Left renal cortex interstitium (tissue), 4 donors: ENCODE measurements at regions not wholly inside any gene's neighbourhood (a gene's known extent, or its start where the extent isn't known, plus 50 kb on each side); places are given as distances from the start of the nearest gene placed in this dataset.

Source experiments
- DNase-seq, 4 donors: peaks; one replicate each; pipeline ENCODE4 v3.0.0-alpha.2; 2013; ENCODE audit warnings: low read depth in 4 of 4, low spot score in 2 of 4, missing footprints in 1 of 4

DNA sequence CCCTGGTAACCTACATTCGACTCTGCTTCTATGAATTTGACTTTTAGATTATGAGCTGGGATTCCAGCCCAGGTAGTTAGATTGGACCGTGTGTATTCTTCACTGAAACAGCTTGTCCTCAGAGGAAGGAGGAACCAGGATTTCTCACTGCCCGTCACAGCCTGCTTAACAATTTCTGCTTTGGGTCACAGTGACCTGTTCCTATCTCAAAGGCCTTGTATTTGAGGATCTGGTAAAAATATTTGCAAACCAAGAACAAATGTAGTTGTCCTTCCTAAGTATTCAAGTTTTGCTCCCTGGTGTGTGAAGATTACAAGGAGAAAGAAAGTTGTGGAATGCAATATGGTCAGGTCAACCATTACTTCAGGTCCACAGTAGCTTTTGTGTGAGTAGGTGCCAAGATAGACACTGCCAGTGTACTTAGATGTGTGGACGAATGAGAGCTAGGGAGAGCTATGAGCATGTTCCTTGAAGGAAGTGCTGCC, 55.1 kb downstream of the KIF4B start:
- DNase-seq: no peak

DNA sequence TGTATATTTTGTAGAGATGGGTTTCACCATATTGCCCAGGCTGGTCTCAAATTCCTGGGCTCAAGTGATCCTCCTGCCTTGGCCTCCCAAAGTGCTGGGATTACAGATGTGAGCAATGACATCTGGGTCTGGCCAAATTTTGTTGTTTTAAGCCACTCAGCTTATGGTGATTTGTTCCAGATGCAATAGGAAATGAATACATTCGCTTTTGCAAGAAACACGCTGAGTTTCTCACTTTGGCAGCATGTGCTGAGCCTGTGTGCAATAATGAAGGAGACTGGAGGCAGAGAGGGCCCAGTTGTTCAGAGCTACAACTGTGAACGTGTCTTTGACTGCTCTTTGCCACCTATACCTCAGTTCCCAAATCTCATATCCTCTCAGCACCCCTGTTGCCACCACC, 56.4 kb downstream of the KIF4B start:
- no peak for DNase-seq

DNA sequence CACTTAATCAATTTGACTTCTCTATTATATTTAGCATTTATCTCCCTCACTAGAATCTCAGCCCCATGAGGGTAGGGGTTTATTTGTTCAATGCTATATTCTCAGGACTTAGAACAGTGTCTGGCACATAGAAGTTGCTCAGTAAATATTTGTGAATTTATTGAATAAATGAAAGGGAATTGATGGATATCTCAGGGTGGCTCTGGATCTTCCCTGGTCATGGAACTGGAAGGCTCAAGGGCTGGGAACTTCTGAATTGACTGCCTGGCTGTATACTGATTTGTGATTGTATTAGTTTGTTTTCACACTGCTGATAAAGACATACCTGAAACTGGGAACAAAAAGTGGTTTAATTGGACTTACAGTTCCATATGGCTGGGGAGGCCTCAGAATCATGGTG, 57.2 kb downstream of the KIF4B start:
- no peak for DNase-seq

DNA sequence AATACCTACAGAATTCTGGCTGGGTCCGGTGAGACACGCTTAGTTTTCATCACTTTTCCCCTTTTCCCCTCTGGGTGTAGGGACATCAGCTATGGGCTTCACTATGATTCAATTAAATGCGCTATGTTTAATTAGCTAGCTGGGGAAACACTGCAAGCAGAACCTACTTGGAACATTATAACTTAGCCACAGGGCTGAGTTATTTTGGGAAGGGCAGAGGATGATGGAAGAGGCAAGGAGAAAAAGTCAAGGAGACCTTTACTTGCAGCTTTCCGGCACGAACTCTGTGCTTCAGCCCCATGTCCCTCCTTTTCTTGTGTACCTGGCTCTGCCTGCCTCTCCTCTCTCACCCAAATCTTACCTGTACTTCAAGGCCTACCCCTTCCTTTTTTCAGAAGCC, 62.8 kb downstream of the KIF4B start:
- DNase-seq: no peak

DNA sequence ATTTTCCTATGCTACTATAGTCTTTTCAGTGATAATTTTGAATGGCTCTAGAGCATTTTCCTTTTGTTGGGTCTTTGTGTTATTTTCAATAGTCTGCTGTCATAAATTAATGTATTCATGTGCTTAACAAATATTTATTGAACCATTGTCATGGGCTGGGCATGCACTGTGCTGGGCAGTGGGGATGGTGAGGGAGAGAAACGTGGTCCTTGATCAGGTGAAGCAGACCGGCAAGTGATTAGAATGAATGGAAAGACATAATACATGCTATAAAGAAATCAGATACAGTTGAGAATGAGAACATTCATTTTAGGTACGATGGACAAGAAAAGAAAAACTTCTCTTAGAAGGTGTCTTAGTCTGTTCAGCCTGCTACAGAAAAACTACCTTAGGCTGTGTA, 66.1 kb downstream of the KIF4B start:
- DNase-seq: no peak

DNA sequence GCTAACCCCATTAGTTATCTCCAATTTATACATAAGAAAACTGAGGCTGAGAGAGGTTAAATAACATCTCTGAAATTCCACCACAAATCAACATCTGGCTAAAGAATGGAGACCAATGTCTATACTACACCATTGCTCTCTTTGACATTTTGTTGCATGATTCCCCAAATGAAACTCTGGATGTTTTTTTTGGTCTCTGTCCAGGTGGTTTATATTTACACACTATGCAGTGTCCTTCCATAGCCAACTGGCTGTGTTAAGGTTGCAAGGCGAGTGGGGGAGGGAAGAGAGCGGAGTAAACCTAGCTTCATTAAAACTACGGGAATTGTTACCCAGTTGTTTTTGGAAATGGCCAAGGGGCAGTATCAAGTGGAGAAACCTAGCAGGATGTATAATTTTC, 67.2 kb downstream of the KIF4B start:
- peak in 1 of 4 donors; percentile 17 for DNase-seq

DNA sequence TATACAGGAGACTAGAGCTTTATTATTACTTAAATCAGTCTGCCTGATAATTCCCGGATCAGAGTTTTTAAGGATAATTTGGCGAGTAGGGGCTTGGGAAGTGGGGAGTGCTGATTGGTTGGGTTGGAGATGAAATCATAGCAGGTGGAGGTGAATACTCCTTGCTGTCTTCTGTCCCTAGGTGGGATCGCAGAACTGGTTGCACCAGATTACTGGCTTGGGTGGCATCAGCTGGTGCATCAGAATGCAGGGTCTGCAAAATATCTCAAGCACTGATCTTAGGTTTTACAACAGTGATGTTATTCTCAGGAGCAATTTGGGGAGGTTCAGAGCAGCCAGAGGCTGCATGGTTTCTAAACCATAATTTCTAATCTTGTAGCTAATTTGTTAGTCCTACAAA, 68.1 kb downstream of the KIF4B start:
- DNase-seq: no peak

DNA sequence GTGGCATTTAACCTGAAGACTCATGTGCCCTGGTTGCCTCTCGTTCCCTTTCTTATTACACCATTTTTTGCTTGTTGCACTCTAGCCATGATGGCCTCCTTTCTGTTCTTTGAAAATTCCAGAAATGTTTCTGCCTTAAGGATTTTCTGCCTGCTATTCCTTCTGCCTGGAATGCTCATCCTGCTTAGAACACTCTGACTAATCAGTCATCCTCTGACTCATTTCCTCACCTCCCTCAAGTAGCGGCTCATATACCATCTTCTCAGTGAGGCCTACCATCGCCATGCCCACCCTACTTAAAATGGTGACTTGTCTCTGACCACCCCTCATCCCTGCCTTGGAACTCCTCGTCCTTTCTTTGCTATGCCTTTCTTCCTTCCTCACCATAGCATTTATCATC, 68.8 kb downstream of the KIF4B start:
- DNase-seq: no peak

DNA sequence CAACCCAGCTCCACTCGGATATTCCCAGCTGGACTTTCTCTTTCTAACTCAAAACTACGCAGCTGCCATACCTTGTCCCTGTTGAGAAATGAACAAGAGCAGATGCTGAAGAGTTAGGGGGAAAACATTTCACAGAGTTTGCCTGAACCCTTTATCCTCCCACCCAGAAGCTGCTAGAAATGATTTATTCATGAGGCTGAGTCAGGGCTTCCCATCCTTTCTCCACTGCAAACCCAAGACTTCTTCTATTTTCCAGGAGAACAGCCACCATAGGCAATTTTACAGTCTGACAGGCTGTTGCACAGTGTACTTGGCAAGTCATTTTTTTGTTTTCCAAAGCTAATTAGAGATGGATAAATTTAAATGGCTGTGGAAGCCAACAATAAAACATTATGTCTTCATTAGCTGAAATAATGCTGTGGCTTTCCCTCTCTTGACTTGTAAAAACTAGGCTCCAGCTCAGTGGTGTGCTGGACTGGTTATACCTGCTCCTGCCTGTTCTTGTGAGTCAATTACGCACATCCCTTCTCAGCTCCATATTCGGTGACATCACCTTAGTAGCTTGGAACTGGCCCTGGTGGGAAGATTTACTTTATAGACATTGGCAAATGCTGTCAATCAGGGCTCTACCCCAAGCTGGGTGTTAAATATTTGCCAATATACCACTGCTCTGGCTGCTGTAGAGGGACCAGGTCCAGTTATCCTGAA, 71.9 kb downstream of the KIF4B start:
- DNase-seq: no peak

DNA sequence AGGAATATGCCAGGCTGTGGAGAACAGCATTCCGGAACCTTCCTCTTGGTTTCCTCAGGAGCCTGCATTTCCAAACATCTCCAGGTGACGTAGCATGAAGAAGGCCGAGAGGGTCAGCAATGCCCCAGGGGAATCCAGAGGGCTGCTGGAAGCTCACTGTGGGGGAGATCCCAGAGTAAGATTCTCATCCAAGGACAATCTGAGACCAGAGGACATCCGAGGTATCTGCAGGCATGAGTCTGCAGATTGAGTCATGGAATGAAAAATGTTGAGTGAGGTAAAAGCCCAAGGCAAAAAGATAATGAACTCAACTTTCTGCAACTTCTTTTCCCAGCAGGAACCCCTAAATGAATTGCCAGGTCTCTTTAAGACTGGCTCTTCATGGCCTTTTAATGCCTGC, 73.5 kb downstream of the KIF4B start:
- DNase-seq: no peak

DNA sequence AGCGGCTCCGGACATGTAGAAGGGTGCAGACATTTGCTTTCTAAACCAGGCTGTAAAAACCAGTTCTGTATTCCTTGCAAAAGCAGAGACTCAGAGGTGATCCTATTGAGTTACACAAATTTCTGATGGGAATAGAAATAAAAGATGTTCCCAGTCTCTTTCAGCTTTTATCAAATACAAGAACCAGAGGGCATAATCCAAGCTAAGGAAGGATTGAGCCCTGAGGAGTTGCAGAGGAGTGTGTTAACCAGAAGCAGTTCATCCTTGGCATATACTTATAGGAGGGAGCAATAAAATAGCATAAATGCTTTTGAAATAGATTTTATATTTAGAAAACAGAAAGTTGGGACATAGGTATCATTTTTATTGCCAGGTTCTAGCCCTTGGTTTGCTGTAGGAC, 75.3 kb downstream of the KIF4B start:
- no peak for DNase-seq

DNA sequence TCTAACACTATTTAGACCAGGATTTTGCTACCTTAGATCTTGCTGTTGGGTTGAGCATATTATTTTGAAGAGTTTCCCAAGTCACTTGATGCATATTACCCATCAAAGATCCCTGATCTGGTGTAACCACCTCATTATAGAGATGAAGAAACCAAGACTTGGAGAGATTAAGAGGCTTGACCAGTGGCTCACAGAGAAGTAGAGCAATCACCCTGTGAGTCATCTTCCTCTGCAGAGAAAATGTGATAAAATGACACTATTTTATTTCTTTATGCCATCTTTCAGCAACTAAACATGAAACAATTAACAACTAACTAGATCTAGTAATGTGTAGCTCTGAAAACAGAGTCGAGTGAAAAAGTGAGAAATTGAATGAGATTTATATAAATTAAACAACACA, 76.1 kb downstream of the KIF4B start:
- DNase-seq: no peak

DNA sequence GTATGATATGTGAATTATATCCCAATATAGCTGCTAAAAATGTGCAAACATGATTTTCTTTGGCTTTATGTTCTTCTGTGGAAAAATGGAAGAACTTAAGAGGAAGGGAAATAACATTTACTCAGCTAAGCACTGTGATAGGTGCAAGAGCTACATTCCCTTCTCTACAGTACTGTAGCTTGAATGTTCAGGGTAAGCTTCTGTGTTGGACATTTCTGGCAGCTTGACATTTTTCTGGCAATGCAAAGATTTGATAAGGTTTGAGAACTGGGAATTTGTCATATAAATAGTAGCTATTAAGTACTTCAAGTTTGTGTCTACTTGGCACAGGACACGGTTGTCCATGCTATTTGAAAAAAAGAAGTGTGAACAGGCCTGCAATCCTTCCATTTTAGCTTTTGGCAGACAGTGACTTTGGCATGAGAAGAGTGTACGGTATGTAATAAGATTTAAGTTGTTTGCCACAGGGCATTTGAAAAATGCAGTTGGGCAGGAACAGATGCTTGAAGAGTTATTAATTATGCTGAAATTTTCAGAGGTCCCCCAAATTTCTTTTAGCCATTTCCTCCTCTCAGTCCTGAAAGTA, 77.6 kb downstream of the KIF4B start:
- no peak for DNase-seq

DNA sequence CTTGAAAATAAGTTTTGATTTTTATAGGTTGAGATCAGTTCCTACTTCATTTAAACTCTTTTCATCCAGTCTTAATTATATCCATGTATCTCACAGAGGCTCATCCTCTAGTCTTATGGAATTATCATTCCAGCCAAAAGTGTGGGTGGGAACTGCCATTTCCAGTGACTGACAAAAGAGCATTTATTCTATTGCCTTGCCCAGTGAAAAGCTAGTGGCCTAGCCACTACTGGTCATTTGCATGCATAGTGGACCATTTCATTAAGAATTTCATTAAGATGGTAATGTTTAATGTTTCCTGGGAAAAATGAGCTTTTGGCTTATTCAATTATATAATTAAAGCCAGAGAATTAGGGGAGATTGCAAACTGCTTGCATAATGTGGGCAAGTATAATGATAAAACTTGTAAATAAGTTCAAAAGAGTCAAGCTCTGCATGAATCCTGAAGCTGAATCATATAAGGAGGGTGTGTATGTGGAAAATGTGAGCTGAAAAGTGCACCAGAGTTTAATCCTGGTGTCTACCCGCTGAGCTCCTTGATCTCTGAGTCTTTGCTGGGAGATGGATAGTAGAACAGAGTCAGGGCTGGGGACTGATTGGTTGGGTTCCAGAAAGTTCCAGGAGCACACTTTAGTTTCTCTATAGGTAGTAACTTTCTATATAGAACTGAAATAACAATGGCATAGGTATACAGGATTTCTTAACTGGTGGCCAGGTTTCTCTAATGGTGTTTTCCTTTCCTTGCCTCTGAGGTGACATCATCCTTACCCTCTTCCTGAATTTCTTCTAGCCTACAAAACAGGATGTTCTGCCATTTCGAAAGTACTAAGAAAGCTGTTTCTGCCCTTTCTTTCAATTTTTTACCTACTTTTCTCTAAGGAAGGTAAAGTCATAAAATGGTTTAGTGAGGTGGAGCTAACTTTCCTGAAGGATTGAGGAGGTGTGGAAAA, 78.5 kb downstream of the KIF4B start:
- no peak for DNase-seq

DNA sequence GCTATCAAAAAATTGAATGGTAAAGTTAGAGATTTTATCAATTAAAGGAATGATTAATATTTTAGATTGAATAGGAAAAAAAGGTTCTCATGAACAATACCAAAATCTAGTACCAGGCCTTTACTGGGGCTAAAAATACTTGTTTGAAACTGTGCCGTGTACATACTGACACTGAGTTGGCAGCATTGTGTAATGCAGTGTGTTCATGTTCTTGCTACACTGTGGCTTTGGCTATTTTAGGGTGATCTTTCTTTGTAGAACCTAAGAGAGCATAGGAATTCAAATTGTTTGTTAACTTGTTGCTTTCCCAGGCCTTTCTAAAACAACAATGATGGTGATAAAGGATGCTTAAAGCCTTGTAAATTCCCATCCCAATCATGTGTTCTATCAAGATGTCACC, 80.9 kb downstream of the KIF4B start:
- no peak for DNase-seq

DNA sequence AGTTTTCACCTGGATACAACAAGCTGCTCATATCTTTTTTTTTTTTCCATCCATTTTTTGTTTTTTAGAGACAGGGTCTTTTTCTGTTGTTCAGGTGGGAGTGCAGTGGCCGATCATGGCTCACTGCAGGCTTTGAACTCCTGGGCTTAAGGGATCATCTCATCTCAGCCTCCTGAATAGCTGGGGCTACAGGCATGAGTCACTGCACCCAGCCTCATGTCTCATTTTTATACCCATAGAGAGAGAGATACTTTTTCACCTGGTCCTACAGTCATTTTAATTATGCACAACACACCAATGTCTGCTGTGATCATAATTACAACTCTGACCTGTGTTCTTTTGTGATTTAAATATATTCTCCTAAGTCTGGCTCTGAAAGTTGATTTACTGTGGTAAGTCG, 84.4 kb downstream of the KIF4B start:
- DNase-seq: no peak

DNA sequence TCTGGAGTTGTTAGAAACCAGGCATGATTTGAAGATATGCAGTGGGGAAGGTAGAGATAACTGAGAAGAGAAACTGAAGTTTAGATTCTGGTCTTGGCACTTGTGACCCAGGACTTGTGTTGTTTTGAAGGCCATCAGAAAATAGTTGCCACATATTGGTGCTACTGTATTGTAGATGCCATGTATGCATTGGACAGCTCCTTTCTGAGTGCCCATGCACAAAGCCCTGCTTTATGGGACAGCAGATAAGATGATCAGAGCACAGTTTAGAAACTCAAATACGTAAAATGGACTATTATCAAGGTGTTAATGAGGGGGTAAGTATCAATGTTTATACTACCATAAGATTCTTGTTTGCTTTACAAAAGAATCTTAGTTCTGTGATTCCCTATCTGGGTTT, 84.9 kb downstream of the KIF4B start:
- DNase-seq: no peak

DNA sequence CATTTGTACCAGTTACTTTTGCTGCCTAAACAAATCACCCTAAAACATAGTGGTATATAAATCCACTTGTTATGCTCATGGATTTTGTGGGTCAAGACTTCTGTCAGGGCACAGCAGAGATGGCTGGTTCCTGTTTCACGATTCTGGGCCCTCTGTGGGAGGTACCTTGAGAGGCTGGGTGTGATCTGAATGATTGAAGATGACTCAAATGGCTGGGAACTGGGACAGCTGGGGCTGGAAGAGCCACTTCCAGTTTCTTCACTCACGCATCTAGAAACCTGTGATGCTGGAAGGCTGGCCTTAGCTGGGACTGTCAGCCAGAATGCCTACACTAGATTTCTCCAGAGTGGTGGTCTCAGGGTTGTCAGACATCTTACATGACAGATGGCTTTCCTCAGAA, 88.1 kb downstream of the KIF4B start:
- DNase-seq: no peak

DNA sequence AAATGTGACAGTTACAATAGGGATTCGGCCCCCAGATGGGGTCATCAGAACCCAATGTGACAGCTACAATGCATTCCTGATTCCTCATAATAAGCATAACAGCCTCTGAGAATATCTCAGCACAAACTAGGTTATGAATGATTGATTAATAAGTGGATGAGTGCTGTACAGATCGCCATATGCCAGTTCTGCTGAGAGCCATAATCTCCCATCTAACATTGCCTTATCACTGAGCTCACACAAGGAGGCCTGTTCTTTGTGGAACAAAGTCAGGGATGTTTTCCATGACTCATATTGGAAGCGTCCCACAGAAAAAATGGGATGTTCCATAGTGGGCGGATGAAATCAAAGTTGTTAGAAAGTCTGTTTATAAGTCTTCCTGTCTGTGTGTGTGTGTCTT, 89.6 kb downstream of the KIF4B start:
- no peak for DNase-seq

DNA sequence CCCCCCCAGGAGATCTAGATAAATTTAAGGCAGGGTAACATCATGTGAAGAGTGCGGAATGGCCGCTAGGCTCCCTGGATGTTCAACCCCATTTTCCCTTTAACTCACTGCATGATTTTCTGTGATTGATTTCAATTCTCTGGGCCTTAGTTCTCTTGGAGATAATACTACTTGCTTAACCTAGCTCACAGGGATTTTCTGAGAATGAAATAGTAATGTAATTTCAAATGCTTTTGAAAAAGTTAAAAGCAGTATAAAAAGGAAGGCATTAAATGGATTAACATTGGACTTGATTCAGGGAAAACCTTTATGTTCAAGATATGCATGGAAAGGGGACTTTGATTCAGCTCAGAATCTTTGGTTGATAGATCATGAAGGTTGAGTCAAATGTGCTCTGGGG, 90.9 kb downstream of the KIF4B start:
- no peak for DNase-seq

DNA sequence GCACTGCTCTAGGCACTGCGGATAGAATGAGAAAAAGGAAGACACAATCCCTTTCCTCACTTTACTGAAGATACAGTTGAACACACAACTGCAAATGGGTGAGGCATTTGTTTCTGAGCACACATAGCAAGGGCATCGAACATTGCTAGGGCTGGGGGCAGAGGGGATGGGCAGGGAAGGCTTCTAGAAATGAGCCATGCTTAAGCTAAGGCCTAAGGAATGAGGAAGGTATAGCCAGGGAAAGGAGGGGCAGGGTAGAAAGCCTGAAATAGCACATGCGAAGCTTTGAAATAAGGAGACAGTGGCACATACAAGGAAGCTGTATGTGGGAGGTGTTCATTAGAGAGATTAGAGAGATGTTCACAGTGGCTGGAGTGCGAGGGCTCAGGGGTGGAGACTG, 92.7 kb downstream of the KIF4B start:
- no peak for DNase-seq

DNA sequence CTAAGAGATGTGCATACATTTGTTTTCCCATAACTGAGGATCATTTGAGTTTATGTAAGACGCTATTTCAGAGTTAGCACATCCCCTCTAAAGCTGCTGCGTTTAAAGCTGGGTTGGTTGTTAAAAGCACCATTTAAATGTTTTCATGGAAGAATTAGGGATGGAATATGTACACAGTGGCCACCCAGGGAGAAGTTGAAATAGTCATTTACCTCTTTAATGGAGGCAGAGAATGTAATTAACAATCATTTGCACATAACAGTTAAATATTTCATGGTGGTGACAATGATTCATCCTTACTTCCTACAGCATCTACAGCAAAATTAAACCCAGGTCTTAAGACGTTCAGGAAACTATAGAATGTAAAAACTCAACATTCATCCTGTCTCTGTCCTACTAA, 100.3 kb downstream of the KIF4B start:
- no peak for DNase-seq
